Breast epithelium (tissue), 3 donors: ENCODE measurements at regions not wholly inside any gene's neighbourhood (a gene's known extent, or its start where the extent isn't known, plus 50 kb on each side); places are given as distances from the start of the nearest gene placed in this dataset.

Experiments used
- POLR2A ChIP-seq: fragments of 450-650 bp; IDR thresholded peaks from one replicate; pipeline ENCODE4 v1.6.1; 2016; ENCODE audit warnings: antibody characterized with exemption, mild to moderate bottlenecking, moderate library complexity
- TF ChIP-seq, protein P1 (sequence below), 3 donors: fragments of 450-650 bp; IDR thresholded peaks; one replicate each; pipeline ENCODE4 v1.5.1; 2016 to 2017; ENCODE audit warnings: antibody characterized with exemption in 3 of 3, mild to moderate bottlenecking in 3 of 3, moderate library complexity in 3 of 3

DNA sequence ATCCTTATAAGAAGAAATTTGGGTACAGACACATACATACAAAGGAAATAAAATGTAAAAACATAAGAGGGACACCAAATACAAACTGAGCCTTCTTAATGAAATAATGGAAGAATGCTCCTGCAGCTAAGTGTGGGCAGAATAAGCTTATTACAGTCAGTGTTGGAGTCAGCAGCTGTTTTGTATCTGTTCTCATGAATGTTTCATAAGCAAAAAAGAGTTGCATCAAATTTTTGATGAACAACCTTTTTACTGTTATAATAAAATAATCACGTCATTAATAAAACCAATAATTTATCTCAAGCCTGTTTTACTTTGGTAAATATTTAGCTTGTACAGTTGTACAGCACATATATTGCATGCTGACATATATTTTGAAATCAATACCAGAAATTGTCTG, 545.6 kb downstream of the LRRC70 start:
- no peak for TF ChIP-seq POLR2A
- TF ChIP-seq, protein P1, sequence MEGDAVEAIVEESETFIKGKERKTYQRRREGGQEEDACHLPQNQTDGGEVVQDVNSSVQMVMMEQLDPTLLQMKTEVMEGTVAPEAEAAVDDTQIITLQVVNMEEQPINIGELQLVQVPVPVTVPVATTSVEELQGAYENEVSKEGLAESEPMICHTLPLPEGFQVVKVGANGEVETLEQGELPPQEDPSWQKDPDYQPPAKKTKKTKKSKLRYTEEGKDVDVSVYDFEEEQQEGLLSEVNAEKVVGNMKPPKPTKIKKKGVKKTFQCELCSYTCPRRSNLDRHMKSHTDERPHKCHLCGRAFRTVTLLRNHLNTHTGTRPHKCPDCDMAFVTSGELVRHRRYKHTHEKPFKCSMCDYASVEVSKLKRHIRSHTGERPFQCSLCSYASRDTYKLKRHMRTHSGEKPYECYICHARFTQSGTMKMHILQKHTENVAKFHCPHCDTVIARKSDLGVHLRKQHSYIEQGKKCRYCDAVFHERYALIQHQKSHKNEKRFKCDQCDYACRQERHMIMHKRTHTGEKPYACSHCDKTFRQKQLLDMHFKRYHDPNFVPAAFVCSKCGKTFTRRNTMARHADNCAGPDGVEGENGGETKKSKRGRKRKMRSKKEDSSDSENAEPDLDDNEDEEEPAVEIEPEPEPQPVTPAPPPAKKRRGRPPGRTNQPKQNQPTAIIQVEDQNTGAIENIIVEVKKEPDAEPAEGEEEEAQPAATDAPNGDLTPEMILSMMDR (IDR thresholded peaks at IDR 0.05): no peak
